CD14-positive monocyte (primary cell): ENCODE measurements at regions not wholly inside any gene's neighbourhood (a gene's known extent, or its start where the extent isn't known, plus 50 kb on each side); places are given as distances from the start of the nearest gene placed in this dataset.

Source experiments
- DNase-seq, 3 donors: peaks; one replicate each; pipeline ENCODE4 v3.0.0-alpha.2; 2011 to 2022
- H2AFZ ChIP-seq: 2 replicates; pipeline ENCODE4 v1.6.0; 2012; ENCODE audit warnings: mild to moderate bottlenecking, low read depth, low read length, inconsistent platforms; ENCODE audit not compliant: insufficient read depth, poor library complexity, severe bottlenecking
- H3K27ac ChIP-seq, 2 donors: 1 replicate in 1 of 2; 2 replicates in 1 of 2; pipeline ENCODE4 v1.5.1; 2012 to 2013; ENCODE audit warnings: low read length in 2 of 2, control low read depth in 1 of 2, inconsistent platforms in 1 of 2, low read depth in 1 of 2, mild to moderate bottlenecking in 1 of 2
- H3K27me3 ChIP-seq, 2 donors: one replicate each; pipeline versions ENCODE4 v1.6.0 to v1.6.1; 2011 to 2013; ENCODE audit warnings: low read length in 2 of 2; ENCODE audit not compliant: control insufficient read depth in 2 of 2, insufficient read depth in 2 of 2
- H3K36me3 ChIP-seq, 2 donors: replicated peaks in 1 of 2; 1 replicate in 1 of 2; 2 replicates in 1 of 2; pipeline versions ENCODE4 v1.5.1 to v1.6.1; 2012 to 2013; ENCODE audit warnings: low read length in 2 of 2, control low read depth in 1 of 2, inconsistent platforms in 1 of 2, mild to moderate bottlenecking in 1 of 2; ENCODE audit not compliant: insufficient read depth in 2 of 2, control insufficient read depth in 1 of 2
- H3K4me1 ChIP-seq, 2 donors: 1 replicate in 1 of 2; 2 replicates in 1 of 2; pipeline versions ENCODE4 v1.5.1 to v1.6.1; 2012 to 2013; ENCODE audit warnings: low read length in 2 of 2, control low read depth in 1 of 2, inconsistent platforms in 1 of 2, mild to moderate bottlenecking in 1 of 2, moderate library complexity in 1 of 2; ENCODE audit not compliant: insufficient read depth in 2 of 2, control insufficient read depth in 1 of 2
- H3K4me2 ChIP-seq: replicated peaks from 2 replicates; pipeline ENCODE3; 2012; ENCODE audit warnings: low read length, moderate library complexity, mild to moderate bottlenecking; ENCODE audit not compliant: poor library complexity, severe bottlenecking; ENCODE audit errors: extremely low read depth
- H3K4me3 ChIP-seq, 3 experiments: fragments of 200-600 bp in 1 of 3; sonication (generic) in 1 of 3; replicated peaks in 1 of 3; 1 replicate in 2 of 3; 2 replicates in 1 of 3; pipeline ENCODE4 v1.5.1; 2011 to 2013; ENCODE audit warnings: low read length in 3 of 3, mild to moderate bottlenecking in 3 of 3, control low read depth in 2 of 3, low read depth in 2 of 3, inconsistent platforms in 1 of 3, moderate library complexity in 1 of 3
- H3K79me2 ChIP-seq: 2 replicates; pipeline ENCODE4 v1.6.0; 2012; ENCODE audit warnings: mild to moderate bottlenecking, control low read depth, inconsistent platforms, low read length, moderate library complexity; ENCODE audit not compliant: insufficient read depth
- H3K9ac ChIP-seq: 2 replicates; pipeline ENCODE4 v1.6.0; 2017; ENCODE audit warnings: low read length, mild to moderate bottlenecking; ENCODE audit not compliant: insufficient read depth, poor library complexity, severe bottlenecking
- H3K9me3 ChIP-seq, 2 donors: replicated peaks in 1 of 2; 1 replicate in 1 of 2; 2 replicates in 1 of 2; pipeline versions ENCODE4 v1.5.1 to v1.6.1; 2012 to 2013; ENCODE audit warnings: low read length in 2 of 2, control low read depth in 1 of 2; ENCODE audit not compliant: control insufficient read depth in 1 of 2, insufficient read depth in 1 of 2
- H4K20me1 ChIP-seq: 2 replicates; pipeline ENCODE4 v1.6.0; 2012; ENCODE audit warnings: mild to moderate bottlenecking, low read length, control low read depth, moderate library complexity; ENCODE audit not compliant: insufficient read depth
- H3K27ac Mint-ChIP-seq, 7 donors: one replicate each; pipeline ENCODE4 v1.8.0; 2020; ENCODE audit warnings: mild to moderate bottlenecking in 7 of 7, mixed read lengths in 7 of 7, moderate library complexity in 6 of 7, inconsistent platforms in 2 of 7
- H3K27me3 Mint-ChIP-seq, 3 donors: one replicate each; pipeline ENCODE4 v1.8.0; 2021 to 2022; ENCODE audit warnings: low read depth in 3 of 3, mild to moderate bottlenecking in 3 of 3, mixed read lengths in 3 of 3, moderate library complexity in 3 of 3, inconsistent platforms in 1 of 3
- H3K36me3 Mint-ChIP-seq, 2 donors: one replicate each; pipeline ENCODE4 v1.8.0; 2020; ENCODE audit warnings: mixed read lengths in 2 of 2, inconsistent platforms in 1 of 2, mild to moderate bottlenecking in 1 of 2
- H3K4me1 Mint-ChIP-seq: one replicate; pipeline ENCODE4 v1.8.0; 2020; ENCODE audit warnings: mild to moderate bottlenecking, mixed read lengths
- H3K4me3 Mint-ChIP-seq, 2 donors: one replicate each; pipeline ENCODE4 v1.8.0; 2020; ENCODE audit warnings: mild to moderate bottlenecking in 2 of 2, mixed read lengths in 2 of 2, moderate library complexity in 1 of 2
- H3K9me3 Mint-ChIP-seq, 7 donors: one replicate each; pipeline ENCODE4 v1.8.0; 2020 to 2022; ENCODE audit warnings: mixed read lengths in 7 of 7, mild to moderate bottlenecking in 6 of 7, moderate library complexity in 6 of 7, inconsistent platforms in 2 of 7
- CTCF ChIP-seq: fragments of 200-600 bp; IDR thresholded peaks from one replicate; pipeline ENCODE4 v1.8.0; 2022; ENCODE audit warnings: antibody characterized with exemption, mild to moderate bottlenecking
- WGBS: methylation state at CpG from one replicate; pipeline ENCODE4 v1.1.5; 2013; ENCODE audit warnings: missing lambda C conversion rate; ENCODE audit not compliant: insufficient coverage; 5-methylcytosine and 5-hydroxymethylcytosine counted together
- intact Hi-C, 2 donors: fragments of 100-400 bp; cut with micrococcal nuclease; formaldehyde crosslinking; loops; one replicate each; pipeline versions ENCODE4 v1.15.0 to v1.15.1; 2023

DNA sequence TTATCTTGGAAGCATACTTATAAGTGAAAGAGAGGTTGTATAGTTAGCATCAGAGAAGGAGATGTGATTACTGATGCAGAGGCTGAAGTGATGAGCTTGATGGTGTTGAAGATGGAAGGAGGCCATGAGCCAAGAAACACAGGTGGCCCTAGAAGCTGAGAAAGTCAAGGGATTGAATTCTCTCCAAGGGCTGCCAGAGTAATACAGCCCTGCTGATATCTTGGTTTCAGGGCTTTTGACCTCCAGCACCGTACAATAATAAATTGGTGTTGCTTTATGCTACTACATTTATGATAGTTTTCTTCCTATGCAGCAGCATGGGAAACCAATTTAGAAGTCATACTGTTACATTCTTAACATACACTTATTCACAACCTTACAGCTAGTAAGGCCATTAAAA is 1133.3 kb downstream of the AACS start:
- Histone ChIP-seq H4K20me1 (no peaks in the 10 kb centered on the region), H2AFZ (no peak overlapping the region), H3K4me1 (no peaks in the 10 kb centered on the region), H3K9ac (no peak overlapping the region), H3K27ac (no peak overlapping the region), H3K4me3 (no peak overlapping the region), H3K27me3 (no peaks in the 10 kb centered on the region), H3K4me2 (no peak overlapping the region), H3K36me3 (no peaks in the 10 kb centered on the region), H3K79me2 (no peaks in the 10 kb centered on the region), H3K9me3 (no peaks in the 10 kb centered on the region)
- intact Hi-C loops, result no loop called here
- no peaks in the 10 kb centered on the region for H3K36me3 Mint-ChIP-seq
- H3K27me3 Mint-ChIP-seq, result peaks cover 0 to 4% (median 0%) of the 10 kb centered on the region in 3 donors
- WGBS, result no CpG with 5 or more reads among the region's 1 CpG
- TF ChIP-seq CTCF, result no peak
- peaks cover 0 to 14% (median 2%) of the 10 kb centered on the region in 7 donors for H3K9me3 Mint-ChIP-seq
- no peaks in the 10 kb centered on the region for H3K4me1 Mint-ChIP-seq
- no peak overlapping the region for H3K4me3 Mint-ChIP-seq
- no peak overlapping the region for H3K27ac Mint-ChIP-seq
- no peak for DNase-seq

- H3K4me1 Mint-ChIP-seq, result no peaks in the 10 kb centered on the region
- Histone ChIP-seq H3K9me3 (no peaks in the 10 kb centered on the region), H3K4me1 (no peaks in the 10 kb centered on the region), H3K27ac (no peak overlapping the region), H4K20me1 (no peaks in the 10 kb centered on the region), H2AFZ (no peak overlapping the region), H3K79me2 (no peaks in the 10 kb centered on the region), H3K36me3 (no peaks in the 10 kb centered on the region), H3K27me3 (no peaks in the 10 kb centered on the region), H3K4me2 (no peak overlapping the region), H3K9ac (no peak overlapping the region), H3K4me3 (no peak overlapping the region)
- WGBS, result 89% methylated on average over 5 of the region's 6 CpGs
- intact Hi-C loops, result no loop called here
- peaks cover 0 to 4% (median 0%) of the 10 kb centered on the region in 3 donors for H3K27me3 Mint-ChIP-seq
- peaks cover 0 to 10% (median 2%) of the 10 kb centered on the region in 7 donors for H3K9me3 Mint-ChIP-seq
- no peak for DNase-seq
- H3K36me3 Mint-ChIP-seq, result no peaks in the 10 kb centered on the region
- TF ChIP-seq CTCF, result no peak
- H3K27ac Mint-ChIP-seq, result no peak overlapping the region
- H3K4me3 Mint-ChIP-seq, result no peak overlapping the region
Observed at GRCh38 chr12:126198966-126199692, 1133.9 kb downstream of the AACS start.
